Activated T-cell treated with anti-CD3 and anti-CD28 coated beads, Interleukin-2, amount 50 U/mL, for 4 hours (primary cell): ENCODE measurements at regions not wholly inside any gene's neighbourhood (a gene's known extent, or its start where the extent isn't known, plus 50 kb on each side); places are given as distances from the start of the nearest gene placed in this dataset.
"Not testable (repeated sequence)": the region's sequence is repeated elsewhere in the genome, so short reads cannot be mapped to it uniquely, and the experiment has no call there.

Experiments
- ATAC-seq, 2 donors: fragments of 200-7000 bp; cut with Tn5 transposase; one replicate each; pipeline ENCODE4 v1.10.0; 2021
- DNase-seq: peaks from one replicate; pipeline ENCODE4 v3.0.0-alpha.2; 2020
- H3K27me3 Mint-ChIP-seq: one replicate; pipeline ENCODE4 v1.8.0; 2021; ENCODE audit warnings: low read depth, mixed read lengths
- H3K36me3 Mint-ChIP-seq: one replicate; pipeline ENCODE4 v1.8.0; 2022; ENCODE audit warnings: mixed read lengths; ENCODE audit not compliant: insufficient read depth
- H3K4me1 Mint-ChIP-seq: one replicate; pipeline ENCODE4 v1.8.0; 2021; ENCODE audit warnings: low read depth, mixed read lengths
- H3K4me3 Mint-ChIP-seq: one replicate; pipeline ENCODE4 v1.8.0; 2021; ENCODE audit warnings: mild to moderate bottlenecking, moderate library complexity, mixed read lengths
- H3K9me3 Mint-ChIP-seq: one replicate; pipeline ENCODE4 v1.8.0; 2021; ENCODE audit warnings: mixed read lengths

DNA sequence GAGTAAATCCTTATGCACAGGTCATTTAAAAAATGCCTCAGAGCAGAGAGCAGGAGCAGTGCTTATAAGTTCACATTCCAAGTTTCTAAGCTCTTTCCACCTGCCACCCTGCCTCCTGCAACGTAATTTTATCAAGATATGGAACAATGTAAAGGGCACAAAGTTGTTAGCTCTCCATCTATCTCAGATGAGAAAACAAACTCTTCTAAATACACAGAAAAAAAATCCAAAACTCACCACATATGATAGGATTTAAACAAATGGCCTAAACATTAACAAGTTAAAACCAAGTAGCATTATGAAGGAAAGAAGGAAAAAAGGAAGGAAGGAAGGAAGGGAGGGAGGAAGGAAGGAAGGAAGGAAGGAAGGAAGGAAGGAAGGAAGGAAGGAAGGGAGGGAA, 1132.8 kb downstream of the GRM8 start:
- Mint-ChIP-seq H3K4me3 (no peak overlapping the region), H3K27me3 (no peaks in the 10 kb centered on the region), H3K9me3 (peaks cover 16% of the 10 kb centered on the region), H3K4me1 (no peaks in the 10 kb centered on the region), H3K36me3 (no peaks in the 10 kb centered on the region)
- ATAC-seq, result no peak
- DNase-seq, result no peak

GRCh38 chr7:126103582-126103981, 1149.2 kb downstream of the GRM8 start:
- H3K4me3 Mint-ChIP-seq, result no peak overlapping the region
- DNase-seq, result no peak
- no peaks in the 10 kb centered on the region for H3K27me3 Mint-ChIP-seq
- no peaks in the 10 kb centered on the region for H3K4me1 Mint-ChIP-seq
- peaks cover 23% of the 10 kb centered on the region for H3K9me3 Mint-ChIP-seq
- ATAC-seq, result no peak
- no peaks in the 10 kb centered on the region for H3K36me3 Mint-ChIP-seq

GRCh38 chr7:126083014-126083413, 1153.4 kb upstream of the POT1 start:
- ATAC-seq (no peak), DNase-seq (no peak)
- Mint-ChIP-seq H3K27me3 (no peaks in the 10 kb centered on the region), H3K4me1 (no peaks in the 10 kb centered on the region), H3K36me3 (no peaks in the 10 kb centered on the region), H3K4me3 (no peak overlapping the region), H3K9me3 (peaks cover 14% of the 10 kb centered on the region)

- ATAC-seq (no peak), DNase-seq (no peak)
- H3K36me3 Mint-ChIP-seq, result no peaks in the 10 kb centered on the region
- no peak overlapping the region for H3K4me3 Mint-ChIP-seq
- peaks cover 4% of the 10 kb centered on the region for H3K9me3 Mint-ChIP-seq
- H3K27me3 Mint-ChIP-seq, result no peaks in the 10 kb centered on the region
- no peaks in the 10 kb centered on the region for H3K4me1 Mint-ChIP-seq
These were observed 1150.0 kb upstream of the POT1 start for GRCh38 chr7:126079581-126079980.

- Mint-ChIP-seq H3K4me3 (no peak overlapping the region), H3K36me3 (no peaks in the 10 kb centered on the region), H3K9me3 (peaks cover 4% of the 10 kb centered on the region), H3K27me3 (no peaks in the 10 kb centered on the region), H3K4me1 (no peaks in the 10 kb centered on the region)
- no peak for ATAC-seq
- no peak for DNase-seq
These were observed 1149.5 kb upstream of the POT1 start for GRCh38 chr7:126079151-126079550.

DNA sequence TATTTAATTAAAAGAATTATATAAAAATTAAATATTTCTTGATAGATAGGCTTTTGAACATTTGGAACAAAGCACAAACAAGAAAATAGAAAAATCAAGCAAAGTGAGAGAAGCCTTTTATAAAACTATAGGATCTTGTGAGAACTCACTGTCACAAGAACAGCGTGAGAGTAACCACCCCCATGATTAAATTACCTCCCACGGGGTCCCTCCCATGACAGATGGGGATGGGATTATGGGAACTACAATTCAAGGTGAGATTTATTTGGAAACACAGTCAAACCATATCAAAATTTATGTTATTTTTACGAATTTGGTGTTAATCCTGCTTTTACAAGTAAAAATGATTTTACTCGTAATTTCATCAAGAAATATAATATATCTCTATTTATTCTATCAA, 1136.1 kb upstream of the POT1 start:
- no peak for ATAC-seq
- no peaks in the 10 kb centered on the region for H3K36me3 Mint-ChIP-seq
- DNase-seq, result no peak
- H3K9me3 Mint-ChIP-seq, result peaks cover 28% of the 10 kb centered on the region
- no peaks in the 10 kb centered on the region for H3K4me1 Mint-ChIP-seq
- no peak overlapping the region for H3K4me3 Mint-ChIP-seq
- no peaks in the 10 kb centered on the region for H3K27me3 Mint-ChIP-seq

GRCh38 chr7:126057979-126058378, 1128.4 kb upstream of the POT1 start:
- ATAC-seq (no peak), DNase-seq (no peak)
- Mint-ChIP-seq H3K36me3 (no peaks in the 10 kb centered on the region), H3K27me3 (no peaks in the 10 kb centered on the region), H3K4me1 (no peaks in the 10 kb centered on the region), H3K4me3 (no peak overlapping the region), H3K9me3 (peaks cover 17% of the 10 kb centered on the region)

- not testable (repeated sequence) for H3K27me3 Mint-ChIP-seq, DNase-seq, H3K36me3 Mint-ChIP-seq, H3K4me1 Mint-ChIP-seq, ATAC-seq, H3K4me3 Mint-ChIP-seq
- H3K9me3 Mint-ChIP-seq, result peaks cover 13% of the 10 kb centered on the region
These were observed 1127.0 kb upstream of the POT1 start for GRCh38 chr7:126056613-126057012.

DNA sequence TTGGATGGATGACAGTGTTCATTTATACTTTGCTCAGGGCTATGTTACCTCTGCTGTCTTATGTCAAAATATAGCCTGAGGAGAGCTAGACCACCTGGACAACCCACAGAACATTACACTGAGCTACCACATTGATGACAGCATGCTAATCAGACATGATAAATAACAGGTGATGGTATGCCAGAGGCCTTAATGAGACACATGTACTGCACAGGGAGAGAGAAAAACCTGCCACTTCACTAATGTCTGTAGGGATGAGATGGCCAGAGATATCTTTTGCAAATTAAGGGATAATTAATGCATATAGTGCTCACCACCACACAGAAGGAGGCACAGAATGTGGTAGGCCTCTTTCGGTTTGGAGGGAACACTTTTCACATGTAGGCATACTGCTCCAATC, 1122.6 kb upstream of the POT1 start:
- DNase-seq (no peak), ATAC-seq (no peak)
- H3K36me3 Mint-ChIP-seq, result no peaks in the 10 kb centered on the region
- no peaks in the 10 kb centered on the region for H3K27me3 Mint-ChIP-seq
- no peak overlapping the region for H3K4me3 Mint-ChIP-seq
- peaks cover 8% of the 10 kb centered on the region for H3K9me3 Mint-ChIP-seq
- H3K4me1 Mint-ChIP-seq, result no peaks in the 10 kb centered on the region

GRCh38 chr7:126044662-126045061, 1115.0 kb upstream of the POT1 start:
- ATAC-seq, result no peak
- Mint-ChIP-seq H3K36me3 (no peaks in the 10 kb centered on the region), H3K9me3 (peaks cover 9% of the 10 kb centered on the region), H3K27me3 (no peaks in the 10 kb centered on the region), H3K4me3 (no peak overlapping the region), H3K4me1 (no peaks in the 10 kb centered on the region)
- no peak for DNase-seq

DNA sequence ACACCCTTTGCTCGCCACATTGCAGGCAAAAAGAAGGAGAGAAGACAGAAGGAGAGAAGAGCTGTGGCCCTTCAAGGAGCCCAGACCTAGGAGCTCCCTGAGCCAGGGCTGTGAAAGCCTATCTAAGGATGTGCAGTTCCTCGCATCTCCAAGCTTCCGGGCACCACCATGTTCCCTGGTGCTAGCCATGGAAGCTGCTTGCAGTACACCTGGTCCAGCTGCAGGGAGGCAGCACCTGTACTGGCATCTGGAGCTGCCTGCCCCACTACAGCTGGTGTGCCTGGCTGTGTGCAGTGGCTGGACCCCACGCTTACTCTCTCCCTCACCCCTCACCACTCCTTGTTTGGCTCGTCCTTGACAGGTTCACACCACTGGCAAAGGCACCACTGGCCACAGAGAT, 1111.8 kb upstream of the POT1 start:
- no peaks in the 10 kb centered on the region for H3K4me1 Mint-ChIP-seq
- H3K4me3 Mint-ChIP-seq, result no peak overlapping the region
- H3K36me3 Mint-ChIP-seq, result no peaks in the 10 kb centered on the region
- DNase-seq (no peak), ATAC-seq (no peak)
- peaks cover 5% of the 10 kb centered on the region for H3K9me3 Mint-ChIP-seq
- H3K27me3 Mint-ChIP-seq, result no peaks in the 10 kb centered on the region

DNA sequence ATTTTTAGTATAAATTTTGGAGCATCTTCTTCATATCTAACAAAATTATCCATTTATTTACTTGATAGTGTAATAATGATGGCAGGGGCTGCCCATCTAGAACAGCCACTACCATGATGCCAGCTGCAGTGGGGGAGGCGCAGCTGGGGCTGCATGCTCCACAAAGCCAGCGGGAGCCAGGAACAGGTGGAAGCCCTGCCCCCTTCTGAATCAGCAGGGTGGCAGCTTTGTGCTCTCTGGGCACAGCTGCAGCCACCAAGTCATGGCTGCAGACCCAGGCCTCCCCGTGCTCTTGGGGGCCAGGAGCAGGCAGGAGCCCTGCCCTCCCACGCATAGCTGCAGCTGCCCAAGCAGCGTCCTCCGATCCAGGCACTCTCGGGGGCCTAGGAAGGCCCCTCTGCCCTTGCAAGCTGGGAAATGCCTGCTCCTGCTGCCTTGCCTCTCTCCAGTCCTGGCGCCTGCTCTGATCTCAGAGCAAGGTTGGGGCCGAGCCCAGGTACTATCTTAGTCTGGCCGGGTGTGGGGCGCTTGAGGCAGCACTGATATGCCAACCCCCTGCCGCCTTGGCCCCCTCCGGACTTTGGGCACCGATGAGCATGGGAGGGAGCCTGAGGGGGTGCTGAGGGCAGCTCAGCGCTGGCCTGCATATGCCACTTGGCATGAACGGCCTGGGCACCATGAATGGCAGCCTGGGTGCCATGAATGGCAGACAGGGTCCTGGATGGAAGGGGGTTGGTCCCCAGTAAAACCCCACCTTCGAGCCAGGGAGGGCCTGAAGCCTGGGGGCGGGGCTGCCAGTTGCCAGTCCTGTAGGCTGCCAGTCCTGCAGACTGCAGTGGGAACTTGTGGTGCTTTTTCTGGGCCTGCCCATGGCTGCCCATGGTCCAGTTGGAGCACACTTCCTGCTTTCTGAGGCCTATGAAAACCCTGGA, 1110.8 kb upstream of the POT1 start:
- no peaks in the 10 kb centered on the region for H3K27me3 Mint-ChIP-seq
- ATAC-seq (no peak), DNase-seq (no peak)
- H3K4me3 Mint-ChIP-seq, result no peak overlapping the region
- H3K36me3 Mint-ChIP-seq, result no peaks in the 10 kb centered on the region
- peaks cover 5% of the 10 kb centered on the region for H3K9me3 Mint-ChIP-seq
- H3K4me1 Mint-ChIP-seq, result no peaks in the 10 kb centered on the region

DNA sequence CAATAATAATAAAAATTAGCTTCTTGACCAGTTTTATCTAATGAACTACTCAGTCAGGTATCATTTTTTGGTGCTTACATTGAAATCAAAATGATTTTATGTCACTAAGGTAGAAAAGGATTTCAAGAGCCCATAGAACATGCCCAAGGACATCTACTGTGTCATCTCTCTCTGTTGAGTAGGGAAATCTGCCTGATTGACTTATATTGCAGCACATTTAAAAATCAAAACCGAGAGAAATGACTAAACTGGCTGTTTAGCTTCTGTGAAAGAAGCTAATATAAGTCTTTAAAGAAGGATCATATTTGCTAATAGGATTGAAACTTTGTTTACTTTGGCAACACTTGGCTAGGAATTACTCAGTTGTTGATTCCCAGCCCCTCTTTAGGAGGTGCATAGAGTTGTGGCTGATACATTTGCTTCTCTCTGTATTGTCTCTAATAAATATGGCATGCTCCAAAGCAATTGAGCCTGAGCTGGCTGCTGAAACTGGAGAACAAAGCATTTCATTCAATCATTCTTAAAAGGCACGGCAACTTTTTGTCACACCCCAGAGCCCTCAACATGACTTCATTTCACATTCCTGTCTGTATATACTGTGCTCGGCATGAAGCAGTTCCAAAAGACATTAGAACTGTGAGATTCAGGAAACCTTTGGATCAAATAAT, 1096.9 kb upstream of the POT1 start:
- peaks cover 3% of the 10 kb centered on the region for H3K9me3 Mint-ChIP-seq
- H3K36me3 Mint-ChIP-seq, result no peaks in the 10 kb centered on the region
- H3K27me3 Mint-ChIP-seq, result no peaks in the 10 kb centered on the region
- no peak overlapping the region for H3K4me3 Mint-ChIP-seq
- DNase-seq, result no peak
- no peaks in the 10 kb centered on the region for H3K4me1 Mint-ChIP-seq
- no peak for ATAC-seq

DNA sequence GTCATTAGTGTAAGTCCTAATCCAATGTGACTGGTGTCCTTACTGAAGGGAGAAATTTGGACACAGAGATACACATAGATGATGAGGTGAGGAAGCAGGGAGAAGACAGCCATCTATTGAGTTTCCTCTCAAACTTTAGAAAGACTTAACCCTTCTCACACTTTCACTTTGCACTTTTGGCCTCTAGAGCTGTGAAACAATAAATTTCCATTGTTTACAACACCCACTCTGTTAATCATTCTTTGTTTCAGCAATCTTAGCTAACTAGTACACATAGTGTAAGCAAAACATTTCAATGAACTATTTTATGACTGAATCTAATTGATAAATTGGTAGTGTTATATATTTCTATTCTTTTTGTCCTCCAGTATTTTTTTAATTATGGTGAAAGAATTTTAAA, 1092.8 kb upstream of the POT1 start:
- no peak overlapping the region for H3K4me3 Mint-ChIP-seq
- H3K27me3 Mint-ChIP-seq, result no peaks in the 10 kb centered on the region
- ATAC-seq, result no peak
- H3K36me3 Mint-ChIP-seq, result no peaks in the 10 kb centered on the region
- no peaks in the 10 kb centered on the region for H3K4me1 Mint-ChIP-seq
- no peak for DNase-seq
- H3K9me3 Mint-ChIP-seq, result peaks cover 3% of the 10 kb centered on the region

GRCh38 chr7:126016722-126017121, 1087.1 kb upstream of the POT1 start:
- H3K9me3 Mint-ChIP-seq, result no peaks in the 10 kb centered on the region
- H3K4me1 Mint-ChIP-seq, result no peaks in the 10 kb centered on the region
- H3K4me3 Mint-ChIP-seq, result no peak overlapping the region
- DNase-seq (no peak), ATAC-seq (no peak)
- H3K27me3 Mint-ChIP-seq, result no peaks in the 10 kb centered on the region
- no peaks in the 10 kb centered on the region for H3K36me3 Mint-ChIP-seq
